H1 (cell line): ENCODE measurements at regions not wholly inside any gene's neighbourhood (a gene's known extent, or its start where the extent isn't known, plus 50 kb on each side); places are given as distances from the start of the nearest gene placed in this dataset.

Experiments
- CTCF ChIA-PET: fragments of 300-600 bp; sonication (Branson Sonifier 250); formaldehyde crosslinking; loops from one replicate; lab custom pipeline; 2021; ENCODE audit not compliant: partially characterized antibody; lab: Charles Lee
- POLR2A ChIA-PET: fragments of 300-600 bp; sonication (Branson Sonifier 250); formaldehyde crosslinking; loops from one replicate; lab custom pipeline; 2021; ENCODE audit warnings: inconsistent platforms; ENCODE audit not compliant: partially characterized antibody; lab: Charles Lee
- DNase-seq, 2 experiments: peaks; one replicate each; pipeline versions ENCODE4 v3.0.0 to v3.0.0-alpha.2; 2010 to 2022; ENCODE audit warnings: low spot score in 2 of 2, low read depth in 1 of 2, mixed read lengths in 1 of 2
- FAIRE-seq: peaks from 2 replicates; lab custom pipeline; 2011; peaks lifted over from hg19 to GRCh38; lab: Jason Lieb, UNC
- H2AFZ ChIP-seq: 2 replicates; pipeline ENCODE4 v1.8.1; 2012; ENCODE audit warnings: low read length, inconsistent platforms
- H2AK5ac ChIP-seq: 2 replicates; pipeline ENCODE4 v1.6.1; 2013; ENCODE audit warnings: low read depth, low read length
- H2BK120ac ChIP-seq: replicated peaks from 2 replicates; pipeline ENCODE3; 2013; ENCODE audit warnings: low read depth, low read length, inconsistent platforms
- H2BK12ac ChIP-seq: 2 replicates; pipeline ENCODE4 v1.6.1; 2013; ENCODE audit warnings: low read depth, low read length
- H2BK15ac ChIP-seq: 2 replicates; pipeline ENCODE4 v1.6.1; 2013; ENCODE audit warnings: low read length
- H2BK20ac ChIP-seq: 2 replicates; pipeline ENCODE4 v1.6.1; 2013; ENCODE audit warnings: low read length
- H2BK5ac ChIP-seq: 2 replicates; pipeline ENCODE4 v1.6.1; 2013; ENCODE audit warnings: low read depth, low read length
- H3K14ac ChIP-seq: 2 replicates; pipeline ENCODE4 v1.6.1; 2013; ENCODE audit warnings: inconsistent platforms; ENCODE audit not compliant: insufficient read length
- H3K18ac ChIP-seq: 2 replicates; pipeline ENCODE4 v1.6.1; 2013; ENCODE audit warnings: low read length; ENCODE audit errors: extremely low read depth
- H3K23ac ChIP-seq: 2 replicates; pipeline ENCODE4 v1.6.1; 2013; ENCODE audit warnings: inconsistent platforms; ENCODE audit not compliant: insufficient read length
- H3K23me2 ChIP-seq: 2 replicates; pipeline ENCODE4 v1.6.1; 2013; ENCODE audit warnings: low read depth, low read length
- H3K27ac ChIP-seq: 2 replicates; pipeline ENCODE4 v1.6.1; 2011; ENCODE audit warnings: low read depth, low read length, inconsistent platforms
- H3K27me3 ChIP-seq, 4 experiments: replicated peaks in 1 of 4; 1 replicate in 1 of 4; 2 replicates in 3 of 4; pipeline versions ENCODE4 v1.6.1 to v1.8.1; 2011 to 2013; ENCODE audit warnings: low read length in 3 of 4, mild to moderate bottlenecking in 3 of 4, inconsistent platforms in 2 of 4, mixed read lengths in 2 of 4, moderate library complexity in 1 of 4; ENCODE audit not compliant: control insufficient read depth in 3 of 4, insufficient read depth in 3 of 4; ENCODE audit errors: extremely low read depth in 1 of 4
- H3K36me3 ChIP-seq, 4 experiments: 2 replicates each; pipeline versions ENCODE4 v1.6.1 to v1.8.1; 2011 to 2013; ENCODE audit warnings: mild to moderate bottlenecking in 4 of 4, low read length in 3 of 4, moderate library complexity in 2 of 4, control low read depth in 1 of 4, inconsistent platforms in 1 of 4; ENCODE audit not compliant: insufficient read depth in 4 of 4, control insufficient read depth in 2 of 4
- H3K4ac ChIP-seq: replicated peaks from 2 replicates; pipeline ENCODE3; 2013; ENCODE audit warnings: low read length, low read depth, mixed read lengths, inconsistent platforms; ENCODE audit not compliant: insufficient read length
- H3K4me1 ChIP-seq, 4 experiments: replicated peaks in 1 of 4; 1 replicate in 1 of 4; 2 replicates in 3 of 4; pipeline versions ENCODE4 v1.6.1 to v1.8.1; 2011 to 2013; ENCODE audit warnings: low read length in 3 of 4, inconsistent platforms in 2 of 4, mixed read lengths in 1 of 4; ENCODE audit not compliant: insufficient read depth in 4 of 4, control insufficient read depth in 3 of 4
- H3K4me2 ChIP-seq, 2 experiments: 2 replicates each; pipeline versions ENCODE4 v1.6.1 to v1.8.1; 2011 to 2013; ENCODE audit warnings: low read depth in 2 of 2, low read length in 2 of 2, control low read depth in 1 of 2, inconsistent platforms in 1 of 2, mild to moderate bottlenecking in 1 of 2; ENCODE audit not compliant: insufficient read depth in 1 of 2
- H3K4me3 ChIP-seq, 4 experiments: fragments of 200-600, 300-600 bp in 1 of 4; sonication (generic), shearing (Covaris generic), sonication (Bioruptor Twin) in 1 of 4; 2 replicates each; pipeline versions ENCODE4 v1.5.1 to v1.8.1; 2011 to 2016; ENCODE audit warnings: low read length in 4 of 4, low read depth in 3 of 4, control low read depth in 2 of 4, inconsistent platforms in 2 of 4, mild to moderate bottlenecking in 2 of 4, mixed read lengths in 1 of 4, moderate library complexity in 1 of 4; ENCODE audit not compliant: insufficient read depth in 2 of 4; ENCODE audit errors: extremely low read depth in 1 of 4
- H3K56ac ChIP-seq: replicated peaks from 2 replicates; pipeline ENCODE3; 2013; ENCODE audit warnings: low read depth, mild to moderate bottlenecking, mixed read lengths, low read length, inconsistent platforms; ENCODE audit not compliant: insufficient read length
- H3K79me1 ChIP-seq: 2 replicates; pipeline ENCODE4 v1.6.1; 2013; ENCODE audit warnings: low read depth, low read length, control low read depth
- H3K79me2 ChIP-seq, 2 experiments: 2 replicates each; pipeline versions ENCODE4 v1.6.1 to v1.8.1; 2012 to 2013; ENCODE audit warnings: low read length in 2 of 2, mild to moderate bottlenecking in 2 of 2, inconsistent platforms in 1 of 2; ENCODE audit not compliant: insufficient read depth in 2 of 2, control insufficient read depth in 1 of 2
- H3K9ac ChIP-seq, 4 experiments: replicated peaks in 1 of 4; 1 replicate in 1 of 4; 2 replicates in 3 of 4; pipeline versions ENCODE4 v1.6.1 to v1.8.1; 2011 to 2013; ENCODE audit warnings: low read depth in 3 of 4, low read length in 3 of 4, control low read depth in 2 of 4, mild to moderate bottlenecking in 2 of 4, moderate library complexity in 2 of 4, inconsistent platforms in 1 of 4; ENCODE audit errors: extremely low read depth in 1 of 4
- H3K9me3 ChIP-seq, 2 experiments: 2 replicates each; pipeline versions ENCODE4 v1.6.1 to v1.8.1; 2012 to 2013; ENCODE audit warnings: mild to moderate bottlenecking in 2 of 2, moderate library complexity in 2 of 2, control low read depth in 1 of 2, inconsistent platforms in 1 of 2, low read depth in 1 of 2, low read length in 1 of 2, mixed read lengths in 1 of 2; ENCODE audit not compliant: insufficient read depth in 2 of 2
- H4K20me1 ChIP-seq, 2 experiments: replicated peaks in 1 of 2; 2 replicates each; pipeline versions ENCODE3 to v1.8.1; 2011 to 2013; ENCODE audit warnings: inconsistent platforms in 2 of 2, low read length in 2 of 2, mild to moderate bottlenecking in 1 of 2; ENCODE audit not compliant: insufficient read depth in 2 of 2, control insufficient read depth in 1 of 2
- H4K5ac ChIP-seq: 2 replicates; pipeline ENCODE4 v1.6.1; 2013; ENCODE audit warnings: low read length, low read depth, mixed read lengths, inconsistent platforms; ENCODE audit not compliant: insufficient read length
- H4K8ac ChIP-seq: 2 replicates; pipeline ENCODE4 v1.8.0; 2013; ENCODE audit warnings: mild to moderate bottlenecking, moderate library complexity, low read length, inconsistent platforms; ENCODE audit not compliant: insufficient read depth; ENCODE audit errors: extremely low read depth
- H4K91ac ChIP-seq: replicated peaks from 2 replicates; pipeline ENCODE3; 2013; ENCODE audit warnings: low read length, mixed read lengths, inconsistent platforms; ENCODE audit not compliant: insufficient read length
- ATF3 ChIP-seq: IDR thresholded peaks from 2 replicates; pipeline ENCODE4 v1.6.1; 2011; ENCODE audit warnings: low read depth, mild to moderate bottlenecking, low read length; ENCODE audit not compliant: insufficient read depth
- BRCA1 ChIP-seq: IDR thresholded peaks from 2 replicates; pipeline ENCODE4 v1.6.1; 2012; ENCODE audit warnings: low read depth, low read length, improper control_type of control experiment
- JUN ChIP-seq: IDR thresholded peaks from 2 replicates; pipeline ENCODE4 v1.6.1; 2011; ENCODE audit warnings: low read depth, mild to moderate bottlenecking, improper control_type of control experiment, low read length
- RNF2 ChIP-seq: fragments of 200-900, 300-1000 bp; sonication (generic); IDR thresholded peaks from 2 replicates; pipeline ENCODE4 v1.7.1; 2016; ENCODE audit warnings: borderline replicate concordance, low read depth, mild to moderate bottlenecking, antibody characterized with exemption, low read length; ENCODE audit not compliant: poor library complexity, severe bottlenecking; ENCODE audit errors: missing control alignments
- SRF ChIP-seq: IDR thresholded peaks from 2 replicates; pipeline ENCODE4 v1.6.1; 2011; ENCODE audit warnings: mild to moderate bottlenecking, low read depth, low read length, moderate library complexity
- WGBS, 2 experiments: shearing (Covaris generic) in 1 of 2; methylation state at CpG; one replicate each; pipeline versions ENCODE4 v1.1.6 to v1.1.7; 2013 to 2015; ENCODE audit warnings: low lambda C conversion rate in 2 of 2, mixed read lengths in 2 of 2, inconsistent platforms in 1 of 2, low coverage in 1 of 2, missing lambda C conversion rate in 1 of 2; ENCODE audit not compliant: insufficient replicate concordance in 2 of 2, insufficient coverage in 1 of 2, insufficient read length in 1 of 2; ENCODE audit errors: extremely low coverage in 1 of 2, missing lambda C conversion rate in 1 of 2; 5-methylcytosine and 5-hydroxymethylcytosine counted together

- ChIA-PET CTCF (interaction anchor here (1.2 to 2.2 kb wide), 2 partner anchors 18 to 176 kb away, joined by 4 to 7 read pairs; no protein-coding TSS in a partner anchor), POLR2A (interaction anchor here (1.5 kb wide), 1 partner anchor 8 kb away, joined by 4 read pairs; no protein-coding TSS in a partner anchor)
- no peak overlapping the region for H3K4me2 ChIP-seq
- H4K8ac ChIP-seq: no peak overlapping the region
- H4K91ac ChIP-seq: no peak overlapping the region
- H4K20me1 ChIP-seq: no peaks in the 10 kb centered on the region
- H2BK5ac ChIP-seq: no peak overlapping the region
- no peaks in the 10 kb centered on the region for H3K27me3 ChIP-seq
- H3K36me3 ChIP-seq: no peaks in the 10 kb centered on the region
- no peaks in the 10 kb centered on the region for H3K4me1 ChIP-seq
- H2BK20ac ChIP-seq: no peak overlapping the region
- no peaks in the 10 kb centered on the region for H3K79me2 ChIP-seq
- H3K27ac ChIP-seq: no peak overlapping the region
- no peak overlapping the region for H3K4ac ChIP-seq
- H3K9ac ChIP-seq: no peak overlapping the region
- DNase-seq: no peak
- H3K79me1 ChIP-seq: no peaks in the 10 kb centered on the region
- no peak for FAIRE-seq
- no peak overlapping the region for H2BK120ac ChIP-seq
- H3K23me2 ChIP-seq: no peaks in the 10 kb centered on the region
- H2BK15ac ChIP-seq: no peak overlapping the region
- no peak overlapping the region for H2BK12ac ChIP-seq
- H3K4me3 ChIP-seq: no peak overlapping the region
- no peak overlapping the region for H3K23ac ChIP-seq
- no peak overlapping the region for H3K14ac ChIP-seq
- no peak overlapping the region for H2AFZ ChIP-seq
- H3K56ac ChIP-seq: no peak overlapping the region
- no peak overlapping the region for H4K5ac ChIP-seq
- no peak overlapping the region for H3K18ac ChIP-seq
- no peak overlapping the region for H2AK5ac ChIP-seq
- no peaks in the 10 kb centered on the region for H3K9me3 ChIP-seq
- WGBS, 2 experiments: 81% methylated on average over 6 of the region's 6 CpGs; no CpG with 5 or more reads in 1 of the 2 experiments
- TF ChIP-seq BRCA1 (no peak), JUN (no peak), ATF3 (no peak), SRF (no peak), RNF2 (no peak)
Observed at GRCh38 chr7:25913598-25914224, 238.3 kb upstream of the NFE2L3 start.
